Neural progenitor cell (in vitro differentiated cells): ENCODE measurements at regions not wholly inside any gene's neighbourhood (a gene's known extent, or its start where the extent isn't known, plus 50 kb on each side); places are given as distances from the start of the nearest gene placed in this dataset.

Experiments used
- CTCF ChIP-seq: fragments of 200-600 bp; sonication (generic); IDR thresholded peaks from 2 replicates; pipeline ENCODE4 v1.5.1; 2017; ENCODE audit warnings: antibody characterized with exemption, mild to moderate bottlenecking
- EZH2 ChIP-seq: fragments of 200-600 bp; sonication (generic); IDR thresholded peaks from 2 replicates; pipeline ENCODE4 v1.6.1; 2017; ENCODE audit warnings: antibody characterized with exemption, mild to moderate bottlenecking, moderate library complexity

- TF ChIP-seq CTCF: no peak
- TF ChIP-seq EZH2: no peak
Measured at GRCh38 chr6:91632308-91632707, 1045.4 kb upstream of the MAP3K7 start.
